HL-60 (cell line): ENCODE measurements at regions not wholly inside any gene's neighbourhood (a gene's known extent, or its start where the extent isn't known, plus 50 kb on each side); places are given as distances from the start of the nearest gene placed in this dataset.

Source experiments
- POLR2AphosphoS5 ChIP-seq: IDR thresholded peaks from 2 replicates; pipeline ENCODE4 v1.6.1; 2012; ENCODE audit warnings: low read depth
- SPI1 ChIP-seq: IDR thresholded peaks from 2 replicates; pipeline ENCODE4 v1.6.1; 2012; ENCODE audit warnings: low read depth, mild to moderate bottlenecking, borderline replicate concordance
- TF ChIP-seq, protein P1 (sequence below): IDR thresholded peaks from one replicate; pipeline ENCODE4 v1.5.1; 2011; ENCODE audit warnings: low read length, control low read depth, inconsistent platforms; ENCODE audit not compliant: insufficient read depth
- TF ChIP-seq, protein P2 (sequence below): IDR thresholded peaks from 2 replicates; pipeline ENCODE4 v1.6.1; 2012; ENCODE audit warnings: low read depth; ENCODE audit not compliant: insufficient replicate concordance

DNA sequence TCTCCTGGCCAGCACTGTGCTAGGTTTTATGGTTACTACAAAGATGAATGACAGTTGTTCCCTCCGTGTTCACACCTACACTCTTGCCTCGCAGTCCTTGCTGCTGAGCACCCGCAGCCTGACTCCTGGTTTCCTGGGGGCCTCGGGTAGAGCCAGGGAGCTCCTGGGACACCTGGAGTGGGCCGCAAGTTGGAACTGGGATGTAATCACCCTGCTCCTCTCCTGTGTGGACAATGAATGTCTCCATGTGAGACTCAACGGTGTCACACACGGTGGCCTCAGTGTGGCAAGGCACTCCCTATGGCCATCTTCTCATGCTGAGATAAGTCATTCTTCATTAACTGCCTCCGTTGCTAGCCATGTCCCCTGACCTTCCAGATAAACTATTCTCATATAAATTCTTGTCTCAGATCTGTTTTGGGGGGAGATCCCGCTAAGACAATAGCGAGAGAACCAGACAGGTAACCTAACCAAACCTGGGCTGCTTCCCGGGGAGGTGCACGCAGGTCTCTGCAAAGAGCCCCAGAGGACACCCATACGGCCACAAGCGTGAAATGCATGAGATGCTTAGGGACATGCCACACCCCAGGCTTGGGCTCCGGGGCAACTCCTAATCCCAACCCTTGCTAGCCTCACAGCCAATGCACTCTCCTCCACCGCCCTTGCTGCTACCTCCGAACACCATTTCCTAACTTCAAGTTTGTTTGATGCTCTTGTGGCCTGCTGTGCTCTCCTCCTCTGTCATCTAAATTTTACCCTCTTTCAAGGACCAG is 87.2 kb upstream of the IRS2 start:
- TF ChIP-seq POLR2AphosphoS5 (no peak), SPI1 (no peak)
- TF ChIP-seq, protein P1, sequence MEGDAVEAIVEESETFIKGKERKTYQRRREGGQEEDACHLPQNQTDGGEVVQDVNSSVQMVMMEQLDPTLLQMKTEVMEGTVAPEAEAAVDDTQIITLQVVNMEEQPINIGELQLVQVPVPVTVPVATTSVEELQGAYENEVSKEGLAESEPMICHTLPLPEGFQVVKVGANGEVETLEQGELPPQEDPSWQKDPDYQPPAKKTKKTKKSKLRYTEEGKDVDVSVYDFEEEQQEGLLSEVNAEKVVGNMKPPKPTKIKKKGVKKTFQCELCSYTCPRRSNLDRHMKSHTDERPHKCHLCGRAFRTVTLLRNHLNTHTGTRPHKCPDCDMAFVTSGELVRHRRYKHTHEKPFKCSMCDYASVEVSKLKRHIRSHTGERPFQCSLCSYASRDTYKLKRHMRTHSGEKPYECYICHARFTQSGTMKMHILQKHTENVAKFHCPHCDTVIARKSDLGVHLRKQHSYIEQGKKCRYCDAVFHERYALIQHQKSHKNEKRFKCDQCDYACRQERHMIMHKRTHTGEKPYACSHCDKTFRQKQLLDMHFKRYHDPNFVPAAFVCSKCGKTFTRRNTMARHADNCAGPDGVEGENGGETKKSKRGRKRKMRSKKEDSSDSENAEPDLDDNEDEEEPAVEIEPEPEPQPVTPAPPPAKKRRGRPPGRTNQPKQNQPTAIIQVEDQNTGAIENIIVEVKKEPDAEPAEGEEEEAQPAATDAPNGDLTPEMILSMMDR = no peak
- TF ChIP-seq, protein P2, sequence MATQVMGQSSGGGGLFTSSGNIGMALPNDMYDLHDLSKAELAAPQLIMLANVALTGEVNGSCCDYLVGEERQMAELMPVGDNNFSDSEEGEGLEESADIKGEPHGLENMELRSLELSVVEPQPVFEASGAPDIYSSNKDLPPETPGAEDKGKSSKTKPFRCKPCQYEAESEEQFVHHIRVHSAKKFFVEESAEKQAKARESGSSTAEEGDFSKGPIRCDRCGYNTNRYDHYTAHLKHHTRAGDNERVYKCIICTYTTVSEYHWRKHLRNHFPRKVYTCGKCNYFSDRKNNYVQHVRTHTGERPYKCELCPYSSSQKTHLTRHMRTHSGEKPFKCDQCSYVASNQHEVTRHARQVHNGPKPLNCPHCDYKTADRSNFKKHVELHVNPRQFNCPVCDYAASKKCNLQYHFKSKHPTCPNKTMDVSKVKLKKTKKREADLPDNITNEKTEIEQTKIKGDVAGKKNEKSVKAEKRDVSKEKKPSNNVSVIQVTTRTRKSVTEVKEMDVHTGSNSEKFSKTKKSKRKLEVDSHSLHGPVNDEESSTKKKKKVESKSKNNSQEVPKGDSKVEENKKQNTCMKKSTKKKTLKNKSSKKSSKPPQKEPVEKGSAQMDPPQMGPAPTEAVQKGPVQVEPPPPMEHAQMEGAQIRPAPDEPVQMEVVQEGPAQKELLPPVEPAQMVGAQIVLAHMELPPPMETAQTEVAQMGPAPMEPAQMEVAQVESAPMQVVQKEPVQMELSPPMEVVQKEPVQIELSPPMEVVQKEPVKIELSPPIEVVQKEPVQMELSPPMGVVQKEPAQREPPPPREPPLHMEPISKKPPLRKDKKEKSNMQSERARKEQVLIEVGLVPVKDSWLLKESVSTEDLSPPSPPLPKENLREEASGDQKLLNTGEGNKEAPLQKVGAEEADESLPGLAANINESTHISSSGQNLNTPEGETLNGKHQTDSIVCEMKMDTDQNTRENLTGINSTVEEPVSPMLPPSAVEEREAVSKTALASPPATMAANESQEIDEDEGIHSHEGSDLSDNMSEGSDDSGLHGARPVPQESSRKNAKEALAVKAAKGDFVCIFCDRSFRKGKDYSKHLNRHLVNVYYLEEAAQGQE = no peak
